ENCODE measurements at regions not wholly inside any gene's neighbourhood (a gene's known extent, or its start where the extent isn't known, plus 50 kb on each side); places are given as distances from the start of the nearest gene placed in this dataset.

DNA sequence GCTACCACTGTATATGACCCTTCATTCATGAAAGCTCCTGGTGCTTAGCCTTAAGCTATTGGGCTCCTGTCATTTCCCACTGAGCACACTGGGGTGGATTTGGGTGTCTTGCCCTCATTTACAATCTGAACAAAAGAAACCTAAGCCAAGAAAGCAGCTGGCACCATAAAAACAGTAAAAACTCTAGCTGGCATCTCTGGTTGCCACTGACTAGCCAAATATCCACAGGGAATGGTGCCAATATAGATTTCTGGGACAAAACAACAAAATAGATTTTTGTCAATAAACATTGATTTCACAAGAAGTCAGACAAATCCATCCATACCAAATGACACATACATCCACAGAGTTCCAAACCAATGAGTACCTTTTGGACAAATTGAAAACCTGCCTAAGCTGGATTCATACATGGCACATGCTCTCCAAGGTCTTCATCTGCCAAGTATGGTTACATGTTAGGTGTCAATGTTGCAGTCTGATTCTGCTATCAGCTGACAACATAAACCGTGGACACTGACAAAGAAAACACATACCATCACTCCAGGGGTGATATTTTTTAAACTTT lies 1081.5 kb upstream of the ZEB2 start:
- ATAC-seq = no peak
- 69 to 100% methylated on average over 1 of the region's 1 CpG for WGBS, 2 donors (ENCODE audit: low coverage in 1 of 2)
- Histone ChIP-seq H3K36me3 (no peaks in the 10 kb centered on the region), H3K4me3 (no peak overlapping the region), H3K27me3 (no peaks in the 10 kb centered on the region), H3K4me1 (no peaks in the 10 kb centered on the region), H3K9me3 (no peaks in the 10 kb centered on the region), H3K27ac (no peak overlapping the region)
- no peak for TF ChIP-seq POLR2A (IDR thresholded peaks at IDR 0.05)
- TF ChIP-seq POLR2AphosphoS5 (IDR thresholded peaks at IDR 0.05) = no peak
- no peak for TF ChIP-seq EP300 (IDR thresholded peaks at IDR 0.05)
- TF ChIP-seq, protein P1, sequence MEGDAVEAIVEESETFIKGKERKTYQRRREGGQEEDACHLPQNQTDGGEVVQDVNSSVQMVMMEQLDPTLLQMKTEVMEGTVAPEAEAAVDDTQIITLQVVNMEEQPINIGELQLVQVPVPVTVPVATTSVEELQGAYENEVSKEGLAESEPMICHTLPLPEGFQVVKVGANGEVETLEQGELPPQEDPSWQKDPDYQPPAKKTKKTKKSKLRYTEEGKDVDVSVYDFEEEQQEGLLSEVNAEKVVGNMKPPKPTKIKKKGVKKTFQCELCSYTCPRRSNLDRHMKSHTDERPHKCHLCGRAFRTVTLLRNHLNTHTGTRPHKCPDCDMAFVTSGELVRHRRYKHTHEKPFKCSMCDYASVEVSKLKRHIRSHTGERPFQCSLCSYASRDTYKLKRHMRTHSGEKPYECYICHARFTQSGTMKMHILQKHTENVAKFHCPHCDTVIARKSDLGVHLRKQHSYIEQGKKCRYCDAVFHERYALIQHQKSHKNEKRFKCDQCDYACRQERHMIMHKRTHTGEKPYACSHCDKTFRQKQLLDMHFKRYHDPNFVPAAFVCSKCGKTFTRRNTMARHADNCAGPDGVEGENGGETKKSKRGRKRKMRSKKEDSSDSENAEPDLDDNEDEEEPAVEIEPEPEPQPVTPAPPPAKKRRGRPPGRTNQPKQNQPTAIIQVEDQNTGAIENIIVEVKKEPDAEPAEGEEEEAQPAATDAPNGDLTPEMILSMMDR (IDR thresholded peaks at IDR 0.05) = no peak

DNA sequence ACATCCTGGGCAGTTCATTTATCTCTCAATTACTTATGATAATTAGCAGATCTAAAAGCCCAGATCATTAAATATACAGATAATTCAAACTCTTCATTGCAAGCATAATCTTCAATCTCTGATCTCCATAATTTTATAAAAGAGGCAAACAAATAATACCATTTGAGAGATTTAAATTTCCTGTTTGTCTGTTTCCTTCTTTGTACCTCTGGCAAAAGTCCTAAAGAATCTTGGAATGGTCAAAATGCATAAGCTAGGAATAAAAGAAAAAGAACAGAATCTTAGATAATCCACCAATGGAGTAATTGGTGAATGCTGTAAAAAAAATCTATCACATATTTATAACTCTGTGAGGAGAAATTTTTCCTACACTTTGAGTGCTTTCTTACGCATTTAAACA lies 1080.9 kb upstream of the ZEB2 start:
- no peak overlapping the region for H3K27ac ChIP-seq
- H3K4me3 ChIP-seq = no peak overlapping the region
- 94 to 100% methylated on average over 1 of the region's 1 CpG for WGBS, 2 donors (ENCODE audit: low coverage in 1 of 2)
- H3K36me3 ChIP-seq = no peaks in the 10 kb centered on the region
- H3K27me3 ChIP-seq = no peaks in the 10 kb centered on the region
- no peaks in the 10 kb centered on the region for H3K9me3 ChIP-seq
- no peak for TF ChIP-seq POLR2A (IDR thresholded peaks at IDR 0.05)
- no peak for TF ChIP-seq EP300 (IDR thresholded peaks at IDR 0.05)
- TF ChIP-seq POLR2AphosphoS5 (IDR thresholded peaks at IDR 0.05) = no peak
- TF ChIP-seq, protein P1 (IDR thresholded peaks at IDR 0.05) = no peak
- ATAC-seq = no peak
- H3K4me1 ChIP-seq = no peaks in the 10 kb centered on the region

DNA sequence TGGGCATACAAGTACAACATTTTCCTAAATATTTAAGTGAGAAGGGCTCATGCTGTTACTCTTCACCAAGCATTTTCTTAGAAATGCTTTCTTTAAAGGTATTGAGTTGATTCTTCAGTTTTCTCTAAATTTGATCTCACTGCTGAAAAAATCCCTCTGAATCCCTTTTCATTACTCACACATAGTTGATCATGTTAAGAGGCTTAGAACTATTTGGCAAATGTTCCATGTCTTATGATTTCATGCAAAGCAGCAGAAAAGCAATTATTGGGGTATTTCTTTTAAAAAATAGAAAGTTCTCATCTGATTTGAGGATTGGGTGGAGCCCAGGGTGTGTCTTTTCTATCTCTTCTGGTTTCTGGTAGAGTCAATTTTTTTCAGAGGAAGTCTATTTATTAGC lies 1079.8 kb upstream of the ZEB2 start:
- Histone ChIP-seq H3K4me3 (no peak overlapping the region), H3K9me3 (no peaks in the 10 kb centered on the region), H3K27ac (no peak overlapping the region), H3K27me3 (no peaks in the 10 kb centered on the region), H3K36me3 (no peaks in the 10 kb centered on the region), H3K4me1 (no peaks in the 10 kb centered on the region)
- no peak for ATAC-seq
- TF ChIP-seq POLR2A (IDR thresholded peaks at IDR 0.05) (no peak), POLR2AphosphoS5 (IDR thresholded peaks at IDR 0.05) (no peak)
- TF ChIP-seq, protein P1 (IDR thresholded peaks at IDR 0.05) = no peak

DNA sequence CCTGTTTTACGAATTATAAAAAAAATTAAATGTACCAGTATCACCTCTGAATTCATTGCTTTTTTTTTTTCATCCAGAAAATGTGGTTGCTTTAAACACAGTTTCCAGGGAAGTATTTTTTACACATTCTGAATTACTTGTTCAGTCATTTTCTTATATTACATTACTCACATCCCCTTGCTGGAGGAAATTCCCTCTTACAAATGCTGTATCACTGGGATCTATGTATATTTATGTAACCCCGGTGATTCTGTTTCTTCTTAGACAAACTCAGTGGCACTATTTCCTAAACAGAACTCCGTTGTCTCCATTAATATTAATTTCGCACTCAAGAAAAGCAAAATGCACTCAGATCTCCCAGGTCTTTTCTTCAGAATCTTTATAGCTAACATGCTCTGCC lies 1078.5 kb upstream of the ZEB2 start:
- no peak overlapping the region for H3K4me3 ChIP-seq
- TF ChIP-seq, protein P1 (IDR thresholded peaks at IDR 0.05) = no peak
- no peak for TF ChIP-seq POLR2AphosphoS5 (IDR thresholded peaks at IDR 0.05)
- TF ChIP-seq POLR2A (IDR thresholded peaks at IDR 0.05) = no peak
- no peak for TF ChIP-seq EP300 (IDR thresholded peaks at IDR 0.05)
- no peak for ATAC-seq
- H3K27me3 ChIP-seq = no peaks in the 10 kb centered on the region
- WGBS, 2 donors (ENCODE audit: low coverage in 1 of 2) = 49 to 68% methylated on average over 4 of the region's 4 CpGs
- no peaks in the 10 kb centered on the region for H3K4me1 ChIP-seq
- H3K9me3 ChIP-seq = no peaks in the 10 kb centered on the region
- H3K27ac ChIP-seq = no peak overlapping the region
- H3K36me3 ChIP-seq = no peaks in the 10 kb centered on the region

DNA sequence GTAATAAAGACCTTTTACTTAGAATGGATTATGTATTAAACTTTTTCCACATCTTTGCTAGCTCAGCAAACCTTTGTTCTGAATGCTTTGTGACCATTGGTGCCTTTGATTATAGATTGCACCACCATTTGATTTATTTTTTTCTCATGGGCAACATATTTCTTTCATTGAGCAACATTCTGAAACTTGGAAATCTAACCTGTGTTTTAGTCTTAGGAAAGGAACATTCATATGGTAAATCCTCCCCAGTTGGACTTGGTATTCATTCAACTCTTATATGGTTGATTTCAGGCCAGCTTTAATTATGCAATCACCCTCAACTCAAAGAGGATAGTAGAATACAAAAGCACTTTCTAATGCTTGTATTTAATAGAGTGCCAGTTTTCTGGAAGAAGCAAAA lies 1077.9 kb upstream of the ZEB2 start:
- no peaks in the 10 kb centered on the region for H3K4me1 ChIP-seq
- ATAC-seq = no peak
- TF ChIP-seq, protein P1 (IDR thresholded peaks at IDR 0.05) = no peak
- no peak for TF ChIP-seq POLR2AphosphoS5 (IDR thresholded peaks at IDR 0.05)
- TF ChIP-seq EP300 (IDR thresholded peaks at IDR 0.05) = no peak
- TF ChIP-seq POLR2A (IDR thresholded peaks at IDR 0.05) = no peak
- no peak overlapping the region for H3K4me3 ChIP-seq
- H3K27me3 ChIP-seq = no peaks in the 10 kb centered on the region
- no peak overlapping the region for H3K27ac ChIP-seq
- no peaks in the 10 kb centered on the region for H3K9me3 ChIP-seq
- H3K36me3 ChIP-seq = no peaks in the 10 kb centered on the region
